ENCODE measurements at regions not wholly inside any gene's neighbourhood (a gene's known extent, or its start where the extent isn't known, plus 50 kb on each side); places are given as distances from the start of the nearest gene placed in this dataset.

- no peak for TF ChIP-seq POLR2A (IDR thresholded peaks at IDR 0.05)
- TF ChIP-seq CTCF (IDR thresholded peaks at IDR 0.05), result no peak
These were observed 72.9 kb upstream of the PAM start for GRCh38 chr5:102682101-102682647.

All from lower leg skin (tissue), 3 donors.